ENCODE measurements at regions not wholly inside any gene's neighbourhood (a gene's known extent, or its start where the extent isn't known, plus 50 kb on each side); places are given as distances from the start of the nearest gene placed in this dataset.

DNA sequence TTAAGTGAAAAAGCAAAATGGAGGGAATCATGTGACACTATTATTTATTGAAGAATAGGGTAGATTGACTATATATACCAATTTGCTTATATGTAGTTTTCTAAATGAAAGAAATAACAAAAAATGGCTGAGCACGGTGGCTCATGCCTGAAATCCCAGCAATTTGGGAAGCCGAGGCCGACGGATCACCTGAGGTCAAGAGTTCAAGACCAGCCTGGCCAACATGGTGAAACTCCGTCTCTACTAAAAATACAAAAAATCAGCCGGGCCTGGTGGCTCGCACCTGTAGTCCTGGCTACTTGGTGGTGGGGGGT is 59.3 kb upstream of the MYCN start:
- no peak overlapping the region for H3K27ac ChIP-seq (ENCODE audit: insufficient read depth, low read length)
- no peak for DNase-seq (ENCODE audit: low read depth in 2 of 2)
- H3K27me3 ChIP-seq (ENCODE audit: control insufficient read depth, insufficient read depth, low read length), result no peaks in the 10 kb centered on the region

GRCh38 chr2:15881676-15882075 is 58.7 kb upstream of the MYCN start:
- H3K4me2 ChIP-seq (ENCODE audit: extremely low read depth, insufficient read depth, low read length), result no peak overlapping the region
- TF ChIP-seq EZH2 (IDR thresholded peaks at IDR 0.05; ENCODE audit: low read length, missing control alignments), result no peak
- TF ChIP-seq, protein P1, sequence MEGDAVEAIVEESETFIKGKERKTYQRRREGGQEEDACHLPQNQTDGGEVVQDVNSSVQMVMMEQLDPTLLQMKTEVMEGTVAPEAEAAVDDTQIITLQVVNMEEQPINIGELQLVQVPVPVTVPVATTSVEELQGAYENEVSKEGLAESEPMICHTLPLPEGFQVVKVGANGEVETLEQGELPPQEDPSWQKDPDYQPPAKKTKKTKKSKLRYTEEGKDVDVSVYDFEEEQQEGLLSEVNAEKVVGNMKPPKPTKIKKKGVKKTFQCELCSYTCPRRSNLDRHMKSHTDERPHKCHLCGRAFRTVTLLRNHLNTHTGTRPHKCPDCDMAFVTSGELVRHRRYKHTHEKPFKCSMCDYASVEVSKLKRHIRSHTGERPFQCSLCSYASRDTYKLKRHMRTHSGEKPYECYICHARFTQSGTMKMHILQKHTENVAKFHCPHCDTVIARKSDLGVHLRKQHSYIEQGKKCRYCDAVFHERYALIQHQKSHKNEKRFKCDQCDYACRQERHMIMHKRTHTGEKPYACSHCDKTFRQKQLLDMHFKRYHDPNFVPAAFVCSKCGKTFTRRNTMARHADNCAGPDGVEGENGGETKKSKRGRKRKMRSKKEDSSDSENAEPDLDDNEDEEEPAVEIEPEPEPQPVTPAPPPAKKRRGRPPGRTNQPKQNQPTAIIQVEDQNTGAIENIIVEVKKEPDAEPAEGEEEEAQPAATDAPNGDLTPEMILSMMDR (conservative IDR thresholded peaks at IDR 0.05 in 1 of 2, IDR thresholded peaks at IDR 0.05 in 1 of 2; ENCODE audit: low read depth in 1 of 2, low read length in 2 of 2), result no peak
- DNase-seq (ENCODE audit: low read depth in 2 of 2), result no peak

More for the DNA sequence above, 59.3 kb upstream of the MYCN start:
- Histone ChIP-seq H3K9ac (ENCODE audit: insufficient read depth, low read length) (no peak overlapping the region), H3K36me3 (ENCODE audit: control insufficient read depth, insufficient read depth, low read length) (no peaks in the 10 kb centered on the region), H4K20me1 (ENCODE audit: control insufficient read depth, extremely low read depth, insufficient read depth, low read length) (no peaks in the 10 kb centered on the region), H3K4me2 (ENCODE audit: extremely low read depth, insufficient read depth, low read length) (no peak overlapping the region), H3K79me2 (ENCODE audit: control insufficient read depth, insufficient read depth, low read length) (no peaks in the 10 kb centered on the region), H3K9me3 (ENCODE audit: control insufficient read depth, insufficient read depth, low read depth, low read length) (no peaks in the 10 kb centered on the region), H3K4me1 (ENCODE audit: control insufficient read depth, extremely low read depth, insufficient read depth, low read length) (no peaks in the 10 kb centered on the region), H2AFZ (ENCODE audit: low read length) (no peak overlapping the region), H3K4me3 (replicated peaks in 1 of 4; ENCODE audit: control extremely low read depth in 1 of 4, insufficient read depth in 1 of 4, low read depth in 3 of 4, low read length in 4 of 4) (no peak overlapping the region)
- TF ChIP-seq, protein P1 (conservative IDR thresholded peaks at IDR 0.05 in 1 of 2, IDR thresholded peaks at IDR 0.05 in 1 of 2; ENCODE audit: low read depth in 1 of 2, low read length in 2 of 2), result no peak
- no peak for TF ChIP-seq EZH2 (IDR thresholded peaks at IDR 0.05; ENCODE audit: low read length, missing control alignments)

DNA sequence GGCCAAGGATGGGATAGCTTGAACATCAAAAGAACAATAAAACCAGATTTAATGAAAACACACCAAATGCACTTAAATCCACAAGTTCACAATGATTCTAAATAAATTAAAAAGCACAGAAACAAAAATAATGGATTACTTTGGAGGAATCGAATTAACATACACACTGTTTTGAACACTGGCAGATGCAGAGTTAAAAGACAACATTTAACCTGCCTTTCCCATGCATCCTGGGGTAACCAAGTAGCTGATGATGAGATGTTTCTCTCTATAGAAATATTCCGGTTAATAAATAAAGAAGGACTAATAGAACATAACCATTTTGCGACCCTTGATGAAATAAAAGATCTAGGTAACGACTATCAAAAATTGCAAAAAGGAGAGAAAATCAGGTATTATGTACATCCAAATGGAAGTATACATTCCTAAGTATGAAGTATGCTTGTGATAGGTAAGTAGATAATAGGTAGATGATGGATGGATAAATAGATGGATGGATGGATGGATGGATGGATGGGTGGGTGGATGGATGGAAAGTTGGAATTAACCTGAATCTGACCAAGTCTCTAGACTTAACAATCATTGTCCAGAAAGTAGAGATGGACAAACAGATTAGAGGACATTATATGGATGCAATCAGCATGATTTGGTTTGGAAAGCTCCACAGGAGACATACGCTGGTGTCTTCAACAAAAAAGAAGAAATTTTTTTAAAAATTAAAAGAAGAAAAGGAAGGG is 57.4 kb upstream of the MYCN start:
- H3K79me2 ChIP-seq (ENCODE audit: control insufficient read depth, insufficient read depth, low read length), result no peaks in the 10 kb centered on the region
- H3K27me3 ChIP-seq (ENCODE audit: control insufficient read depth, insufficient read depth, low read length), result no peaks in the 10 kb centered on the region
- no peak overlapping the region for H3K4me2 ChIP-seq (ENCODE audit: extremely low read depth, insufficient read depth, low read length)
- no peaks in the 10 kb centered on the region for H3K9me3 ChIP-seq (ENCODE audit: control insufficient read depth, insufficient read depth, low read depth, low read length)
- no peak overlapping the region for H3K4me3 ChIP-seq (replicated peaks in 1 of 4; ENCODE audit: control extremely low read depth in 1 of 4, insufficient read depth in 1 of 4, low read depth in 3 of 4, low read length in 4 of 4)
- no peak overlapping the region for H3K27ac ChIP-seq (ENCODE audit: insufficient read depth, low read length)
- H4K20me1 ChIP-seq (ENCODE audit: control insufficient read depth, extremely low read depth, insufficient read depth, low read length), result no peaks in the 10 kb centered on the region
- no peaks in the 10 kb centered on the region for H3K36me3 ChIP-seq (ENCODE audit: control insufficient read depth, insufficient read depth, low read length)
- no peaks in the 10 kb centered on the region for H3K4me1 ChIP-seq (ENCODE audit: control insufficient read depth, extremely low read depth, insufficient read depth, low read length)
- no peak overlapping the region for H2AFZ ChIP-seq (ENCODE audit: low read length)
- no peak for TF ChIP-seq EZH2 (IDR thresholded peaks at IDR 0.05; ENCODE audit: low read length, missing control alignments)
- TF ChIP-seq, protein P1 (conservative IDR thresholded peaks at IDR 0.05 in 1 of 2, IDR thresholded peaks at IDR 0.05 in 1 of 2; ENCODE audit: low read depth in 1 of 2, low read length in 2 of 2), result no peak
- no peak for DNase-seq (ENCODE audit: low read depth in 2 of 2)
- H3K9ac ChIP-seq (ENCODE audit: insufficient read depth, low read length), result no peak overlapping the region

More at GRCh38 chr2:15881676-15882075, 58.7 kb upstream of the MYCN start:
- H4K20me1 ChIP-seq (ENCODE audit: control insufficient read depth, extremely low read depth, insufficient read depth, low read length), result no peaks in the 10 kb centered on the region
- H3K4me3 ChIP-seq (replicated peaks in 1 of 4; ENCODE audit: control extremely low read depth in 1 of 4, insufficient read depth in 1 of 4, low read depth in 3 of 4, low read length in 4 of 4), result no peak overlapping the region
- no peaks in the 10 kb centered on the region for H3K4me1 ChIP-seq (ENCODE audit: control insufficient read depth, extremely low read depth, insufficient read depth, low read length)
- no peaks in the 10 kb centered on the region for H3K9me3 ChIP-seq (ENCODE audit: control insufficient read depth, insufficient read depth, low read depth, low read length)
- no peaks in the 10 kb centered on the region for H3K36me3 ChIP-seq (ENCODE audit: control insufficient read depth, insufficient read depth, low read length)
- H2AFZ ChIP-seq (ENCODE audit: low read length), result no peak overlapping the region
- H3K27ac ChIP-seq (ENCODE audit: insufficient read depth, low read length), result no peak overlapping the region
- no peaks in the 10 kb centered on the region for H3K27me3 ChIP-seq (ENCODE audit: control insufficient read depth, insufficient read depth, low read length)
- no peak overlapping the region for H3K9ac ChIP-seq (ENCODE audit: insufficient read depth, low read length)
- H3K79me2 ChIP-seq (ENCODE audit: control insufficient read depth, insufficient read depth, low read length), result no peaks in the 10 kb centered on the region
